Ishikawa (cell line): ENCODE measurements at regions not wholly inside any gene's neighbourhood (a gene's known extent, or its start where the extent isn't known, plus 50 kb on each side); places are given as distances from the start of the nearest gene placed in this dataset.

Experiments
- CEBPB ChIP-seq: IDR thresholded peaks from 2 replicates; pipeline ENCODE4 v1.6.1; 2012
- CREB1 ChIP-seq: IDR thresholded peaks from 2 replicates; pipeline ENCODE4 v1.6.1; 2012; ENCODE audit warnings: low read depth
- EGR1 ChIP-seq: IDR thresholded peaks from 2 replicates; pipeline ENCODE4 v1.6.1; 2012
- EP300 ChIP-seq: IDR thresholded peaks from 2 replicates; pipeline ENCODE4 v1.6.1; 2012; ENCODE audit warnings: borderline replicate concordance
- FOXM1 ChIP-seq: IDR thresholded peaks from 2 replicates; pipeline ENCODE4 v1.6.1; 2012; ENCODE audit warnings: low read depth, borderline replicate concordance
- MAX ChIP-seq: IDR thresholded peaks from 2 replicates; pipeline ENCODE4 v1.6.1; 2012
- NFIC ChIP-seq: IDR thresholded peaks from 2 replicates; pipeline ENCODE4 v1.6.1; 2012
- RAD21 ChIP-seq: IDR thresholded peaks from 2 replicates; pipeline ENCODE4 v1.6.1; 2012; ENCODE audit warnings: low read depth
- REST ChIP-seq: IDR thresholded peaks from 2 replicates; pipeline ENCODE4 v1.6.1; 2012; ENCODE audit warnings: low read depth, mild to moderate bottlenecking
- TAF1 ChIP-seq: IDR thresholded peaks from 2 replicates; pipeline ENCODE4 v1.6.1; 2012; ENCODE audit warnings: low read depth, mild to moderate bottlenecking
- TCF12 ChIP-seq: IDR thresholded peaks from 2 replicates; pipeline ENCODE4 v1.6.1; 2012; ENCODE audit warnings: low read depth
- TEAD4 ChIP-seq: IDR thresholded peaks from 2 replicates; pipeline ENCODE4 v1.6.1; 2012
- USF1 ChIP-seq: IDR thresholded peaks from 2 replicates; pipeline ENCODE4 v1.6.1; 2012
- YY1 ChIP-seq: IDR thresholded peaks from 2 replicates; pipeline ENCODE4 v1.6.1; 2012; ENCODE audit warnings: low read depth
- ZBTB7A ChIP-seq: IDR thresholded peaks from 2 replicates; pipeline ENCODE4 v1.6.1; 2012; ENCODE audit warnings: low read depth

- TF ChIP-seq MAX, result no peak
- TF ChIP-seq TCF12, result no peak
- TF ChIP-seq FOXM1, result no peak
- no peak for TF ChIP-seq YY1
- no peak for TF ChIP-seq ZBTB7A
- no peak for TF ChIP-seq TEAD4
- no peak for TF ChIP-seq RAD21
- no peak for TF ChIP-seq CEBPB
- TF ChIP-seq NFIC, result no peak
- no peak for TF ChIP-seq REST
- no peak for TF ChIP-seq EGR1
- TF ChIP-seq EP300, result no peak
- TF ChIP-seq USF1, result no peak
These were observed 1391.3 kb downstream of the DSC3 start for GRCh38 chr18:29651122-29651680.

GRCh38 chr18:29648891-29649290 is 1393.7 kb downstream of the DSC3 start:
- TF ChIP-seq EP300, result no peak
- TF ChIP-seq NFIC, result no peak
- no peak for TF ChIP-seq REST
- TF ChIP-seq USF1, result no peak
- TF ChIP-seq RAD21, result no peak
- TF ChIP-seq TEAD4, result no peak
- TF ChIP-seq YY1, result no peak
- TF ChIP-seq TCF12, result no peak
- no peak for TF ChIP-seq TAF1
- TF ChIP-seq MAX, result no peak
- TF ChIP-seq ZBTB7A, result no peak
- no peak for TF ChIP-seq EGR1
- no peak for TF ChIP-seq FOXM1
- TF ChIP-seq CEBPB, result no peak

- TF ChIP-seq NFIC, result no peak
- no peak for TF ChIP-seq EP300
- TF ChIP-seq YY1, result no peak
- TF ChIP-seq CREB1, result no peak
- TF ChIP-seq RAD21, result no peak
- TF ChIP-seq TAF1, result no peak
- TF ChIP-seq EGR1, result no peak
- no peak for TF ChIP-seq TEAD4
- no peak for TF ChIP-seq MAX
- TF ChIP-seq TCF12, result no peak
- TF ChIP-seq FOXM1, result no peak
- no peak for TF ChIP-seq USF1
- TF ChIP-seq ZBTB7A, result no peak
- no peak for TF ChIP-seq REST
- TF ChIP-seq CEBPB, result no peak
These were observed 1394.8 kb downstream of the DSC3 start for GRCh38 chr18:29647700-29648099.

- TF ChIP-seq YY1, result no peak
- no peak for TF ChIP-seq EGR1
- no peak for TF ChIP-seq TAF1
- no peak for TF ChIP-seq TEAD4
- no peak for TF ChIP-seq TCF12
These were observed 1398.3 kb downstream of the DSC3 start for GRCh38 chr18:29644276-29644675.
